Peyer's patch (tissue), 4 donors: ENCODE measurements at regions not wholly inside any gene's neighbourhood (a gene's known extent, or its start where the extent isn't known, plus 50 kb on each side); places are given as distances from the start of the nearest gene placed in this dataset.

Experiments used
- CTCF ChIP-seq, 6 experiments: fragments of 450-650 bp in 4 of 6; fragments of 200-600 bp in 2 of 6; sonication (generic) in 1 of 6; IDR thresholded peaks; one replicate each; pipeline ENCODE4 v1.5.1; 2017 to 2019; ENCODE audit warnings: antibody characterized with exemption in 6 of 6, mild to moderate bottlenecking in 3 of 6, moderate library complexity in 1 of 6
- POLR2A ChIP-seq, 2 donors: fragments of 450-650 bp; IDR thresholded peaks; one replicate each; pipeline ENCODE4 v1.5.1; 2017; ENCODE audit warnings: antibody characterized with exemption in 2 of 2, mild to moderate bottlenecking in 2 of 2, moderate library complexity in 2 of 2

GRCh38 chr2:40827392-40827791, 375.5 kb upstream of the SLC8A1 start:
- TF ChIP-seq CTCF (IDR thresholded peaks at IDR 0.05) (no peak), POLR2A (IDR thresholded peaks at IDR 0.05) (no peak)
